K562 (cell line): ENCODE measurements at regions not wholly inside any gene's neighbourhood (a gene's known extent, or its start where the extent isn't known, plus 50 kb on each side); places are given as distances from the start of the nearest gene placed in this dataset.
A peak's percentile ranks its signal among the peaks of the same experiment; 100 is the strongest.

Source experiments
- CUX1 ChIP-seq: fragments of 200-800 bp; sonication (Bioruptor generic); IDR thresholded peaks from 2 replicates; pipeline ENCODE4 v1.6.1; 2016; ENCODE audit warnings: missing genetic modification characterization, missing compliant biosample characterization
- ELK1 ChIP-seq: sonication (generic); formaldehyde crosslinking; IDR thresholded peaks from 2 replicates; pipeline ENCODE4 v1.8.1; 2022; ENCODE audit warnings: missing genetic modification reagents
- EP400 ChIP-seq: fragments of 450-650 bp; IDR thresholded peaks from 2 replicates; pipeline ENCODE4 v1.6.1; 2017; ENCODE audit warnings: antibody characterized with exemption, mild to moderate bottlenecking, moderate library complexity
- HNRNPL ChIP-seq: fragments of 200-400 bp; formaldehyde crosslinking; IDR thresholded peaks from 2 replicates; pipeline ENCODE4 v1.6.1; 2017; ENCODE audit warnings: low read depth, mild to moderate bottlenecking, low read length
- MTF1 ChIP-seq: fragments of 250-450 bp; sonication (Bioruptor Pico); IDR thresholded peaks from 2 replicates; pipeline ENCODE4 v1.9.0; 2021; ENCODE audit warnings: moderate library complexity, mild to moderate bottlenecking, inconsistent platforms, borderline replicate concordance
- PBX2 ChIP-seq, 2 experiments: IDR thresholded peaks in 1 of 2; conservative IDR thresholded peaks in 1 of 2; 2 replicates each; pipeline ENCODE4 v1.6.1; 2016; ENCODE audit warnings: low read depth in 2 of 2, mild to moderate bottlenecking in 1 of 2, missing compliant biosample characterization in 1 of 2, missing genetic modification characterization in 1 of 2, moderate library complexity in 1 of 2
- POLR2AphosphoS2 ChIP-seq: IDR thresholded peaks from 2 replicates; pipeline ENCODE4 v1.6.1; 2012; ENCODE audit warnings: low read length, improper control_type of control experiment
- RBM15 ChIP-seq: fragments of 200-400 bp; formaldehyde crosslinking; IDR thresholded peaks from 2 replicates; pipeline ENCODE4 v1.6.1; 2018; ENCODE audit warnings: mild to moderate bottlenecking, low read length, moderate library complexity; ENCODE audit not compliant: insufficient read depth
- RFX7 ChIP-seq: fragments of 250-450 bp; sonication (Bioruptor Pico); IDR thresholded peaks from 2 replicates; pipeline ENCODE4 v1.5.1; 2021; ENCODE audit warnings: mild to moderate bottlenecking
- SMAD1 ChIP-seq: fragments of 150-350 bp; IDR thresholded peaks from 2 replicates; pipeline ENCODE4 v1.6.1; 2014; ENCODE audit warnings: low read length, low read depth; ENCODE audit not compliant: partially characterized antibody
- TAF7 ChIP-seq: fragments of 450-650 bp; IDR thresholded peaks from 2 replicates; pipeline ENCODE4 v1.6.1; 2016; ENCODE audit warnings: missing genetic modification characterization, missing compliant biosample characterization
- TOE1 ChIP-seq, 2 experiments: fragments of 450-650 bp in 1 of 2; sonication (generic) in 1 of 2; formaldehyde crosslinking in 1 of 2; IDR thresholded peaks; 2 replicates each; pipeline versions ENCODE4 v1.7.1 to v1.8.0; 2016 to 2022; ENCODE audit warnings: borderline replicate concordance in 2 of 2, mild to moderate bottlenecking in 2 of 2, antibody characterized with exemption in 1 of 2, inconsistent platforms in 1 of 2, low read depth in 1 of 2, missing genetic modification reagents in 1 of 2, moderate library complexity in 1 of 2
- ZBTB8A ChIP-seq: fragments of 450-650 bp; IDR thresholded peaks from 2 replicates; pipeline ENCODE4 v1.6.1; 2018; ENCODE audit warnings: mild to moderate bottlenecking, moderate library complexity; ENCODE audit not compliant: partially characterized antibody
- ZFPM2 ChIP-seq: fragments of 250-450 bp; sonication (Bioruptor Pico); IDR thresholded peaks from 2 replicates; pipeline ENCODE4 v1.5.1; 2022; ENCODE audit warnings: mild to moderate bottlenecking
- ZNF197 ChIP-seq: fragments of 200-800 bp; sonication (Bioruptor generic); IDR thresholded peaks from 2 replicates; pipeline ENCODE4 v1.6.1; 2016; ENCODE audit warnings: low read depth, missing genetic modification characterization, missing compliant biosample characterization
- ZNF232 ChIP-seq: sonication (generic); formaldehyde crosslinking; IDR thresholded peaks from 2 replicates; pipeline ENCODE4 v1.8.0; 2022; ENCODE audit warnings: mild to moderate bottlenecking, missing genetic modification reagents
- ZNF239 ChIP-seq: fragments of 250-450 bp; sonication (Bioruptor Pico); IDR thresholded peaks from 2 replicates; pipeline ENCODE4 v1.4.0; 2020; ENCODE audit warnings: mild to moderate bottlenecking
- ZNF644 ChIP-seq: fragments of 200-800 bp; sonication (Bioruptor generic); IDR thresholded peaks from 2 replicates; pipeline ENCODE4 v1.6.1; 2016; ENCODE audit warnings: low read depth, missing genetic modification characterization, missing compliant biosample characterization

- TF ChIP-seq CUX1 (CRISPR knock-in tag) (no peak), HNRNPL (no peak), PBX2 (CRISPR knock-in tag; IDR thresholded peaks at IDR 0.05; ENCODE audit: low read depth) (no peak), PBX2 (tag; conservative IDR thresholded peaks at IDR 0.05; ENCODE audit: low read depth) (0 out of 2 replicates have a peak, but pooled peaks have one; percentile 10), ZFPM2 (CRISPR knock-in tag) (no peak), RBM15 (no peak), ZBTB8A (no peak), POLR2AphosphoS2 (no peak), ZNF239 (no peak), ELK1 (no peak), ZNF644 (no peak), TOE1 (IDR thresholded peaks at IDR 0.05; ENCODE audit: borderline replicate concordance) (peak; percentile 46; the same call in 1 of the 2 replicates), TOE1 (CRISPR knock-in tag; IDR thresholded peaks at IDR 0.05; ENCODE audit: borderline replicate concordance, low read depth) (no peak), MTF1 (CRISPR knock-in tag) (no peak), ZNF197 (0 out of 2 replicates have a peak, but pooled peaks have one; percentile 6), RFX7 (no peak), ZNF232 (CRISPR knock-in tag) (no peak), EP400 (peak; percentile 43; the same call in 1 of the 2 replicates), SMAD1 (peak; percentile 55), TAF7 (tag) (no peak)
Measured at GRCh38 chr2:74036450-74037195, 51.9 kb downstream of the TET3 start (continued).
